ENCODE measurements at regions not wholly inside any gene's neighbourhood (a gene's known extent, or its start where the extent isn't known, plus 50 kb on each side); places are given as distances from the start of the nearest gene placed in this dataset.
"Not testable (repeated sequence)": the region's sequence is repeated elsewhere in the genome, so short reads cannot be mapped to it uniquely, and the experiment has no call there.

DNA sequence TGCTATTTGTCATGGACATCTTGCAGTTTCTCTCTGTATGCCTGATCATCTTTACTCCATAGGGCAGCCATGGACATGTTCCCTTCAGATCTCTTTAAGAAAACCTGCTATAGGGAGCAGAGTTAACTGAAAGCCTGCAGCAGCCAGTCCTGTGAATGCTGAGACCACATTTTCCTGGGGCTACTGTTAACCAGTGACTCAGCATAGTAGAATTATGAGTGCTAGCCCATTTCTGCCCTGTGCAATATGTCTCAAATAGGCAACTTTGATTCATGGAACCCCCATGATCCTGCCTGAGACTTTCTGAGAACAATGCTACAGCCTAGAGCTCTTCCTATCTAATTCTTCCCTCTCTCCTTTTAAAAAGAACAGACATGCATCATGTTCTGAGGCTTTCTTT lies 624.2 kb downstream of the CHSY3 start:
- Mint-ChIP-seq H3K9me3 (peaks cover 0 to 8% (median 5%) of the 10 kb centered on the region in 6 donors), H3K4me1 (no peaks in the 10 kb centered on the region), H3K4me3 (no peak overlapping the region), H3K36me3 (no peaks in the 10 kb centered on the region), H3K27ac (no peak overlapping the region), H3K27me3 (ENCODE audit: low read depth in 3 of 3) (peaks cover 0 to 2% (median 0%) of the 10 kb centered on the region in 3 donors)
- no peak for DNase-seq

GRCh38 chr5:130526708-130527107 lies 622.4 kb downstream of the CHSY3 start:
- Mint-ChIP-seq H3K36me3 (no peaks in the 10 kb centered on the region), H3K9me3 (peaks cover 2 to 18% (median 9%) of the 10 kb centered on the region in 6 donors), H3K27me3 (ENCODE audit: low read depth in 3 of 3) (peaks cover 0 to 2% (median 2%) of the 10 kb centered on the region in 3 donors), H3K4me3 (no peak overlapping the region), H3K27ac (no peak overlapping the region), H3K4me1 (no peaks in the 10 kb centered on the region)
- no peak for DNase-seq

DNA sequence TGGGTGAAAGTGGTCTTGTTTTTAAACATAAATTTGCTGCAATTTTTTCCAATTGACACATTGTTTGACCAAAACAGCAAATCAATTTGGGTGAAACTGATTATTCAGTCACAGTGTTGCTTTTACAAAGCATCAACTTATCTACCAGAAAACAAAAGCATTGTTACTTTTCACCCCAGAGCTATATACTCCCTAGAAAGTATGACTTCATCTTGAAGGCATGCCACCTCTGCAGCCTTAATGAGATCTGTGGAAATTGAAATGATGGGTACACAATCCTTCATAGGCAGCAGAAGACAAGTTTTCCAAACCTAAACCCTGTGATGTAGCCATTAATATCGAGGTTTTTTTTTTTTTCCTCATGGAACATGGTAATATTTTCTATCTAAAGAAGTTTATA lies 615.9 kb downstream of the CHSY3 start:
- H3K9me3 Mint-ChIP-seq, result peaks cover 20 to 40% (median 29%) of the 10 kb centered on the region in 6 donors
- no peak overlapping the region for H3K27ac Mint-ChIP-seq
- no peaks in the 10 kb centered on the region for H3K36me3 Mint-ChIP-seq
- no peak overlapping the region for H3K4me3 Mint-ChIP-seq
- H3K27me3 Mint-ChIP-seq (ENCODE audit: low read depth in 3 of 3), result peaks cover 0 to 2% (median 0%) of the 10 kb centered on the region in 3 donors
- no peaks in the 10 kb centered on the region for H3K4me1 Mint-ChIP-seq
- DNase-seq, result no peak

DNA sequence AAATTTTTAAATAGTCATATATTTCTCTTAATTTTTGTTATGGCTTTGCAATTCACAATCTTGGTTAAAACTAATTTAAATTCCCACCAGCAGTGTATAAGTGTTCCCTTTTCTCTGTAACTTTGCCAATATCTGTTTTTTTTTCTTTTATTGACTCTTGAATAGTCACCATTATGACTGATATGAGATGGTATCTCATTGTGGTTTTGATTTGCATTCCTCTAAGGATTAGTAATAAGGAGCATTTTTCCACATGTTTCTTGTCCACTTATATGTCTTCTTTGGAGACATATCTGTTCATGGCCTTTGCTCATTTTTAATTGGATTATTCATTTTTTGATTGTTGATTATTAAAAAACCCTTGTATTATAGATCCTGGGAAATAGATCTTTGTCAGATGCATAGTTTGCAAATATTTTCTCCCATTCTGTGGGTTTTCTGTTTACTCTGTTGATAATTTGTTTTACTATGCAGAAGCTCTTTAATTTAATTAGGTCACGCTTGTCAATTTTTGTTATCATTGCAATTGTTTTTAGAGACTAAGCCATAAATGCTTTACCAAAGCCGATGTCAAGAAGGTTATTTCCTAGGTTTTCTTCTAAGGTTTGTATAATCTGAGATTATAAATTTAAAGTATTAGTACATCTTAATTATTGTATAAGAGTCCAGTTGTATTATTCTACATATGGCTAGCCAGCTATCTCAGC lies 610.9 kb downstream of the CHSY3 start:
- Mint-ChIP-seq H3K27me3 (ENCODE audit: low read depth in 3 of 3) (peaks cover 0 to 2% (median 0%) of the 10 kb centered on the region in 3 donors), H3K4me3 (no peak overlapping the region), H3K4me1 (no peaks in the 10 kb centered on the region), H3K27ac (no peak overlapping the region), H3K36me3 (no peaks in the 10 kb centered on the region), H3K9me3 (peaks cover 12 to 30% (median 20%) of the 10 kb centered on the region in 6 donors)
- no peak for DNase-seq

DNA sequence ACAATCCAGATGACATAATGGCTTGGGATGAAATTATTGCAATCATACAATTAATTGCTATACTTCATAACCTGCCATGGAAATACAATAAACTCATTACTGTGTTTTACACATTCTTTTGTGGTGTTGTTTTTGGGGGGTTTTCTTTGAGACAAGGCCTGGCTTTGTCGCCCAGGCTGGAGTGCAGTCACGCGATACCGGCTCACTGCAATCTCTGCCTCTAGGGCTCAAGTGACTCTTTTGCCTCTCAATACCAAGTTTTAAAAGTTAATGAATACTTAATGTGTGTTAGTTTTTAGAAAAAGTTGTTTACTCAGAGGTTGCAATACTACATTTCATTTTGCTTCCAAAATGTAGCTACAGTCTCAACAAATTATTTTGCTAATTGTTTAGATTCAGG lies 598.4 kb downstream of the CHSY3 start:
- no peak overlapping the region for H3K27ac Mint-ChIP-seq
- DNase-seq, result no peak
- no peak overlapping the region for H3K4me3 Mint-ChIP-seq
- H3K9me3 Mint-ChIP-seq, result peaks cover 0 to 7% (median 0%) of the 10 kb centered on the region in 6 donors
- no peaks in the 10 kb centered on the region for H3K4me1 Mint-ChIP-seq
- peaks cover 0 to 3% (median 2%) of the 10 kb centered on the region in 3 donors for H3K27me3 Mint-ChIP-seq (ENCODE audit: low read depth in 3 of 3)
- no peaks in the 10 kb centered on the region for H3K36me3 Mint-ChIP-seq

DNA sequence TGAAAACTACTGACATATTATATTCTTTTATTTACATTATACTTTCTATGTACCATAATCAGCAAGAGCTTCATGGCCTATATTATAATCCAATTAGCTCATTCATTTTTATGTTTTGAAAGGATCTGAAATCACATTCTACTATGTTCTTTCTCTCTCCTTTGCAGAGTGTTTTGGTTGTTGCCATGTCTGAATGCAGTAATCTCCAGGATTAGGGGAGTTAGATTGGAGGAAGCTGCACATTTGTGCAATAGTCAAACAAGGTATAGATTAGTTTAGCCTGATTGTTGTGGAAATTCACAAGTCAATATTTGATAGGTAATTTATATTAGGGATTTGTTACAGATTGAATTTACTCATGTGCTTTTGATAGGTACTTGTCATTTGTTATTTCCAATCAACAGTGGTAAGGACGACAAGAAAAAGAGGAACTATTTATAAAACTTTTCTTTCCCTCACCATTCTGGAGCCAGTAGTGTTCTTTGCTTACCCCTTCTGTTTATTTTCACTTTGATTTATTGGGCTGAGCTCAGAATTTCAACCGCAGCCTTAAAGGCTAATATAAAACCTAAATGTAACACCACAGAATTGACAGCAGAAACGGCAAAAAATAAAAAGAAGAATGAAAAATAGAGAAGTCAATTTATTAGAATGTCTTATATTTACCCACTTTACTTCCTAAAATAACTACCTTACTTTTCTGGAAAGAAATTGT lies 597.0 kb downstream of the CHSY3 start:
- Mint-ChIP-seq H3K4me3 (no peak overlapping the region), H3K9me3 (peaks cover 0 to 9% (median 0%) of the 10 kb centered on the region in 6 donors), H3K4me1 (no peaks in the 10 kb centered on the region), H3K36me3 (no peaks in the 10 kb centered on the region), H3K27ac (no peak overlapping the region), H3K27me3 (ENCODE audit: low read depth in 3 of 3) (peaks cover 0 to 3% (median 2%) of the 10 kb centered on the region in 3 donors)
- no peak for DNase-seq

DNA sequence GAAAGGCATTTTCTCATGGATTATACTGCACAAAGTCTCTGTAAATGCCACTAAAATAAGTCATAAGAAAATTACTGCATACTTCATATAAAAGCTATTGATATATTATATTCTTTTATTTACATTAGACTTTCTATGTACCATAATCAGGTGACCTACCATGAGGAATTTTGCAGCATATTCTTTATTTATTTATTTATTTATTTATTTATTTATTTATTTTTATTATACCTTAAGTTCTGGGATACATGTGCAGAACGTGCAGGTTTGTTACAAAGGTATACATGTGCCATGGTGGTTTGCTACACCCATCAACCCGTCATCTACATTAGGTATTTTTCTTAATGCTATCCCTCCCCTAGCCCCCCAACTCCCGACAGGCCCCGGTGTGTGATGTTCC lies 596.2 kb downstream of the CHSY3 start:
- H3K4me3 Mint-ChIP-seq; H3K9me3 Mint-ChIP-seq; H3K4me1 Mint-ChIP-seq; H3K36me3 Mint-ChIP-seq; H3K27ac Mint-ChIP-seq; DNase-seq; H3K27me3 Mint-ChIP-seq (ENCODE audit: low read depth in 3 of 3): not testable (repeated sequence)

DNA sequence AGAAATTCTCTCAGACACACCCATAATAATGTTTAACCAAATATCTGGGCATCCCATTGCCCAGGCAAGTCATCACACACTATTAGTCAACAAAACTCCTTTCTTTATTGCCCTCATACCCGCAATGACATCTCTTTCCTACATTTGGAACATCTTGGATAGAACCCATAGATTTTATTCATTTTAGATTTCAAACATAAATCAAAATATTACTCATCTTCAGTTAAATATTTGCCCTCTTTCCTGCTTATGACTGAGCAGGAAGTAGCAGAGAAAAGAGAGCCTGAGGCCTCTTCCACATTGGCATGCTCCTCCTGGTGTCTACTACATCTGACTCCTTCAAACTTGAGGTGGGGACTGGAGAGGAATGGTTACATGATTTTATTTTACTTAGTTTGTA lies 592.0 kb downstream of the CHSY3 start:
- Mint-ChIP-seq H3K9me3 (peaks cover under 1 to 14% (median 4%) of the 10 kb centered on the region in 6 donors), H3K36me3 (no peaks in the 10 kb centered on the region), H3K4me3 (no peak overlapping the region), H3K4me1 (no peaks in the 10 kb centered on the region), H3K27ac (no peak overlapping the region), H3K27me3 (ENCODE audit: low read depth in 3 of 3) (peaks cover 0 to 3% (median 3%) of the 10 kb centered on the region in 3 donors)
- no peak for DNase-seq

DNA sequence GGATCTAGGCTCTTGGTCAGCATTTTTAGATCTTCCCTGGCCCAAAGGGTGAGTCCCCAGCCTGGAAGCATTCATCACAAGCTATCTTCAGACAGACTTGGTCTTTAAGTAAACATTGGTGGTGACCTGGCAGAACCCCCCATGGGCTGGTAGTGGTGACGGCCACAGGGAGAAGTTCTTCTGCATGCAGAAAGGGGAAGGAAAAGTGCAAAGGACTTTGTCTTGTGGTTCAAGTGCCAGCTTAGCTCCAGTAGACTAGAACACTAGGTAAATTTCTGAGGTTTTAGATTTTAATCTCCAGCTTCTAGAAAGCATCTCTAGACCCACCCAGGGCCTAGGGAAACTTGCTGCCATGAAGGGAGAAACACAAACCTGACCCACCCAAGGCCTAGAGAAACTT lies 584.0 kb downstream of the CHSY3 start:
- Mint-ChIP-seq H3K4me1 (no peaks in the 10 kb centered on the region), H3K27me3 (ENCODE audit: low read depth in 3 of 3) (peaks cover 0 to 4% (median 0%) of the 10 kb centered on the region in 3 donors), H3K9me3 (peaks cover 0 to 20% (median 7%) of the 10 kb centered on the region in 6 donors), H3K27ac (no peak overlapping the region), H3K4me3 (no peak overlapping the region), H3K36me3 (no peaks in the 10 kb centered on the region)
- no peak for DNase-seq

DNA sequence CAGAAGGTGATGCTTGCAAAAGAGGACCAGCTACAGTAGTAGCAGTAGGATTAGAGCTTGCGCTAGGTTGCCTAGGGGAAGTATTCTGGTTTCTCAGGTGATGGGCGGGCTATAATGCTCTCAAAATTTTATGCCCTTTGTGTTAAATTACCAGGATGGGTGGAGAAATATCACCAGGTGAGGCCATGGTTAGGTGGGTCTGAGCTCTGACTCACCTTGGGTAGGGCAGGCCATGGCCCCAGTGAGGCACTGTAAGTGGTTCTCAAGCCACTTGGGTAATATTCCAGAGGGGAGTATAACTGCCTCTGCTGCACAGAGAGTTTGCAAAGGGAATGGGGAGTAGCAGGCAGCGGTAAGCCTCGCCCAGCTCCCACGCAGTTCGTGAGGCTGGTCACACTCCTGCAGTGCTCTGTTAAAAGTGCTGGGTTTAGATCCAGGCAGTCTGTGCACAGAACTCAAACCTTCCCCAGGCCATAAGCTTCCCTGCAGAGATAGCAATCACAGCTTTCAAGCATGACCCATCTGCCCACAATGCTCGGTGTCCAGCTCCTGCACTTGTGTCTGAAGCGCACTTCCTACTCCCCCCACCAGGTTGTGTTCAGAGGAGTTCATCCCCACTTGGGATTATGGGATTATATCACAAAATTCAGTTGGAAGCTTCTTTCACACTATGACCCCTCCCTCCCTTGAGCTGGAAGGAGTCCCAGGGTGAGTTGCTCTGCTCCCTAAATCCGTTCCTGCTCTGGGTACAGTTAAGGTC lies 575.0 kb downstream of the CHSY3 start:
- H3K9me3 Mint-ChIP-seq, result peaks cover 9 to 26% (median 17%) of the 10 kb centered on the region in 6 donors

GRCh38 chr5:130476325-130476724 lies 572.1 kb downstream of the CHSY3 start:
- H3K4me3 Mint-ChIP-seq, result no peak overlapping the region
- no peak overlapping the region for H3K27ac Mint-ChIP-seq
- no peaks in the 10 kb centered on the region for H3K4me1 Mint-ChIP-seq
- peaks cover 15 to 38% (median 24%) of the 10 kb centered on the region in 6 donors for H3K9me3 Mint-ChIP-seq
- DNase-seq, result no peak
- no peaks in the 10 kb centered on the region for H3K36me3 Mint-ChIP-seq
- H3K27me3 Mint-ChIP-seq (ENCODE audit: low read depth in 3 of 3), result peaks cover 0 to 5% (median 1%) of the 10 kb centered on the region in 3 donors

More for the DNA sequence above, 575.0 kb downstream of the CHSY3 start:
- Mint-ChIP-seq H3K4me1 (no peaks in the 10 kb centered on the region), H3K36me3 (no peaks in the 10 kb centered on the region), H3K4me3 (no peak overlapping the region), H3K27ac (no peak overlapping the region), H3K27me3 (ENCODE audit: low read depth in 3 of 3) (peaks cover 0 to 5% (median 1%) of the 10 kb centered on the region in 3 donors)
- DNase-seq, result no peak

DNA sequence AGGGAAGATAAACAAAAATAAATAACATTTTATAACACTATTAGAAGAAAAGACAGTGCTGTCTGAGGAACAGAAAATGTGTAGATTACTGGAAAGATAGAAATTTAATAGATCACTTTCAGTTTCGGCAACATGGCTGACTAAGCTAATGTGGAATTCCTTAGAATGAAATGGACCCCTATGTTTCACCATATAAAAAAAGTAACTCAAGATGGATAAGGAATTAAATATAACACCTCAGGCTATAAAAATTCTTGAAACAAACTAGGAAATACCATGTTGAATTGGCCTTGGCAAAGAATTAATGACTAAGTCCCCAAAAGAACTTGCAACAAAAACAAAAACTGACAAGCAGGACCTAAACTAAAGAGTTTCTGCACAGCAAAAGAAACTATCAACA lies 558.3 kb downstream of the CHSY3 start:
- no peaks in the 10 kb centered on the region for H3K4me1 Mint-ChIP-seq
- peaks cover 0 to 2% (median 0%) of the 10 kb centered on the region in 3 donors for H3K27me3 Mint-ChIP-seq (ENCODE audit: low read depth in 3 of 3)
- no peak overlapping the region for H3K4me3 Mint-ChIP-seq
- no peak overlapping the region for H3K27ac Mint-ChIP-seq
- DNase-seq, result no peak
- H3K36me3 Mint-ChIP-seq, result no peaks in the 10 kb centered on the region
- peaks cover 5 to 21% (median 8%) of the 10 kb centered on the region in 6 donors for H3K9me3 Mint-ChIP-seq

GRCh38 chr5:130455175-130455574 lies 550.9 kb downstream of the CHSY3 start:
- peaks cover 0 to 2% (median 0%) of the 10 kb centered on the region in 3 donors for H3K27me3 Mint-ChIP-seq (ENCODE audit: low read depth in 3 of 3)

DNA sequence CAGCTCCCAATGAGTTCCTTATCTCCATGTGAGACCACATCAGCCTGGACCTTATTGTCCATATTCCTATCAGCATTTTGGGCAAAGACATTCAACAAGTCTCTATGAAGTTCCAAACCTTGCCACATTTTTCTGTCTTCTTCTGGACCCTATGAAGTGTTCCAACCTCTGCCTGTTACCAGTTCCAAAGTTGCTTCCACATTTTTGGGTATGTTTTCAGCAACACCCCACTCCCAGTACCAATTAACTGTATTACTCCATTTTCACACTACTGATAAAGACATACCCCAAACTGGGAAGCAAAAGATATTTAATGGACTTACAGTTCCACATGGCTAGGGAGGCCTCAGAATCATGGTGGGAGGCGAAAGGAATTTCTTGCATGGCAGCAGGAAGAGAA lies 548.5 kb downstream of the CHSY3 start:
- H3K4me3 Mint-ChIP-seq, result no peak overlapping the region
- no peaks in the 10 kb centered on the region for H3K27me3 Mint-ChIP-seq (ENCODE audit: low read depth in 3 of 3)
- H3K27ac Mint-ChIP-seq, result no peak overlapping the region
- peaks cover 7 to 32% (median 13%) of the 10 kb centered on the region in 6 donors for H3K9me3 Mint-ChIP-seq
- no peak for DNase-seq
- no peaks in the 10 kb centered on the region for H3K4me1 Mint-ChIP-seq
- H3K36me3 Mint-ChIP-seq, result peaks cover 0 to 4% (median 0%) of the 10 kb centered on the region in 3 donors

More at GRCh38 chr5:130455175-130455574, 550.9 kb downstream of the CHSY3 start:
- Mint-ChIP-seq H3K4me1 (no peaks in the 10 kb centered on the region), H3K36me3 (peaks cover 0 to 4% (median 0%) of the 10 kb centered on the region in 3 donors), H3K9me3 (peaks cover 12 to 42% (median 16%) of the 10 kb centered on the region in 6 donors), H3K4me3 (no peak overlapping the region), H3K27ac (no peak overlapping the region)
- no peak for DNase-seq

Data from immature natural killer cell (primary cell).